ENCODE measurements at regions not wholly inside any gene's neighbourhood (a gene's known extent, or its start where the extent isn't known, plus 50 kb on each side); places are given as distances from the start of the nearest gene placed in this dataset.

- DNase-seq (ENCODE audit: low spot score): no peak
Observed at GRCh38 chr3:118682921-118683320, 351.7 kb downstream of the IGSF11 start.

- no peak for DNase-seq (ENCODE audit: low spot score)
Observed at GRCh38 chr3:118683636-118684035, 351.0 kb downstream of the IGSF11 start.

- no peak for DNase-seq (ENCODE audit: low spot score)
Observed at GRCh38 chr3:118688396-118688884, 346.2 kb downstream of the IGSF11 start.

GRCh38 chr3:118692416-118692815, 342.2 kb downstream of the IGSF11 start:
- DNase-seq (ENCODE audit: low spot score): no peak

- DNase-seq (ENCODE audit: low spot score): no peak
Observed at GRCh38 chr3:118705487-118706219, 329.0 kb downstream of the IGSF11 start.

- no peak for DNase-seq (ENCODE audit: low spot score)
Observed at GRCh38 chr3:118707991-118708390, 326.7 kb downstream of the IGSF11 start.

GRCh38 chr3:118710532-118710931, 324.1 kb downstream of the IGSF11 start:
- no peak for DNase-seq (ENCODE audit: low spot score)

GRCh38 chr3:118713502-118714207, 321.0 kb downstream of the IGSF11 start:
- DNase-seq (ENCODE audit: low spot score): no peak

GRCh38 chr3:118714800-118715199, 319.8 kb downstream of the IGSF11 start:
- DNase-seq (ENCODE audit: low spot score): no peak

- DNase-seq (ENCODE audit: low spot score): no peak
Observed at GRCh38 chr3:118729546-118729945, 305.1 kb downstream of the IGSF11 start.

- DNase-seq (ENCODE audit: low spot score): no peak
Observed at GRCh38 chr3:118734664-118735063, 300.0 kb downstream of the IGSF11 start.

- no peak for DNase-seq (ENCODE audit: low spot score)
Observed at GRCh38 chr3:118736107-118736506, 298.5 kb downstream of the IGSF11 start.

- no peak for DNase-seq (ENCODE audit: low spot score)
Observed at GRCh38 chr3:118740722-118741290, 293.8 kb downstream of the IGSF11 start.

GRCh38 chr3:118742760-118743159, 291.9 kb downstream of the IGSF11 start:
- DNase-seq (ENCODE audit: low spot score): no peak

- DNase-seq (ENCODE audit: low spot score): no peak
Observed at GRCh38 chr3:118744186-118744585, 290.5 kb downstream of the IGSF11 start.

GRCh38 chr3:118754406-118755252, 280.0 kb downstream of the IGSF11 start:
- DNase-seq (ENCODE audit: low spot score): no peak

GRCh38 chr3:118755253-118755801, 279.3 kb downstream of the IGSF11 start:
- no peak for DNase-seq (ENCODE audit: low spot score)

GRCh38 chr3:118760585-118761290, 273.9 kb downstream of the IGSF11 start:
- DNase-seq (ENCODE audit: low spot score): no peak

- DNase-seq (ENCODE audit: low spot score): no peak
Observed at GRCh38 chr3:118761291-118761606, 273.4 kb downstream of the IGSF11 start.

GRCh38 chr3:118765636-118766305, 268.9 kb downstream of the IGSF11 start:
- no peak for DNase-seq (ENCODE audit: low spot score)

- DNase-seq (ENCODE audit: low spot score): no peak
Observed at GRCh38 chr3:118766306-118766669, 268.4 kb downstream of the IGSF11 start.
